Peyer's patch (tissue), 4 donors: ENCODE measurements at regions not wholly inside any gene's neighbourhood (a gene's known extent, or its start where the extent isn't known, plus 50 kb on each side); places are given as distances from the start of the nearest gene placed in this dataset.

Experiments used
- DNase-seq, 3 donors: peaks; one replicate each; pipeline ENCODE4 v3.0.0-alpha.2; 2017 to 2019
- H3K27ac ChIP-seq, 4 donors: fragments of 200-600 bp; sonication (generic); one replicate each; pipeline ENCODE4 v1.5.1; 2016 to 2019
- H3K27me3 ChIP-seq, 2 donors: fragments of 200-600 bp; sonication (generic); one replicate each; pipeline ENCODE4 v1.5.1; 2019
- H3K36me3 ChIP-seq, 3 donors: fragments of 200-600 bp; sonication (generic); one replicate each; pipeline ENCODE4 v1.5.1; 2016 to 2019
- H3K4me1 ChIP-seq, 4 donors: fragments of 200-600 bp; sonication (generic); one replicate each; pipeline ENCODE4 v1.5.1; 2016 to 2019
- H3K4me3 ChIP-seq, 4 donors: fragments of 200-600 bp; sonication (generic); 1 replicate in 3 of 4; 2 replicates in 1 of 4; pipeline ENCODE4 v1.5.1; 2016 to 2019; ENCODE audit warnings: mild to moderate bottlenecking in 1 of 4
- H3K9me3 ChIP-seq, 4 donors: fragments of 200-600 bp; sonication (generic); one replicate each; pipeline ENCODE4 v1.5.1; 2016 to 2019; ENCODE audit warnings: mild to moderate bottlenecking in 1 of 4
- CTCF ChIP-seq, 6 experiments: fragments of 450-650 bp in 4 of 6; fragments of 200-600 bp in 2 of 6; sonication (generic) in 1 of 6; IDR thresholded peaks; one replicate each; pipeline ENCODE4 v1.5.1; 2017 to 2019; ENCODE audit warnings: antibody characterized with exemption in 6 of 6, mild to moderate bottlenecking in 3 of 6, moderate library complexity in 1 of 6
- POLR2A ChIP-seq, 2 donors: fragments of 450-650 bp; IDR thresholded peaks; one replicate each; pipeline ENCODE4 v1.5.1; 2017; ENCODE audit warnings: antibody characterized with exemption in 2 of 2, mild to moderate bottlenecking in 2 of 2, moderate library complexity in 2 of 2

- Histone ChIP-seq H3K9me3 (no peaks in the 10 kb centered on the region), H3K27me3 (no peaks in the 10 kb centered on the region), H3K27ac (no peak overlapping the region), H3K36me3 (no peaks in the 10 kb centered on the region), H3K4me3 (no peak overlapping the region), H3K4me1 (no peaks in the 10 kb centered on the region)
- DNase-seq: no peak
- TF ChIP-seq POLR2A (IDR thresholded peaks at IDR 0.05) (no peak), CTCF (IDR thresholded peaks at IDR 0.05) (no peak)
Measured at GRCh38 chr2:171227066-171227782, 66.5 kb upstream of the TLK1 start.

- TF ChIP-seq POLR2A (IDR thresholded peaks at IDR 0.05) (no peak), CTCF (IDR thresholded peaks at IDR 0.05) (no peak)
- H3K27me3 ChIP-seq: no peaks in the 10 kb centered on the region
- no peaks in the 10 kb centered on the region for H3K4me1 ChIP-seq
- H3K9me3 ChIP-seq: no peaks in the 10 kb centered on the region
- no peak overlapping the region for H3K27ac ChIP-seq
- no peak for DNase-seq
- H3K36me3 ChIP-seq: no peaks in the 10 kb centered on the region
- H3K4me3 ChIP-seq: no peak overlapping the region
Measured at GRCh38 chr2:171226461-171226860, 65.8 kb upstream of the TLK1 start.

- H3K9me3 ChIP-seq: no peaks in the 10 kb centered on the region
Measured at GRCh38 chr2:171225989-171226388, 65.3 kb upstream of the TLK1 start.

GRCh38 chr2:171225302-171225980, 64.7 kb upstream of the TLK1 start:
- TF ChIP-seq POLR2A (IDR thresholded peaks at IDR 0.05) (no peak), CTCF (IDR thresholded peaks at IDR 0.05) (peak in 1 of 6 experiments; percentile 13)

More at GRCh38 chr2:171225989-171226388, 65.3 kb upstream of the TLK1 start:
- H3K27ac ChIP-seq: no peak overlapping the region
- no peak overlapping the region for H3K4me3 ChIP-seq
- H3K4me1 ChIP-seq: no peaks in the 10 kb centered on the region
- TF ChIP-seq POLR2A (IDR thresholded peaks at IDR 0.05) (no peak), CTCF (IDR thresholded peaks at IDR 0.05) (no peak)
- no peak for DNase-seq
- no peaks in the 10 kb centered on the region for H3K27me3 ChIP-seq
- H3K36me3 ChIP-seq: no peaks in the 10 kb centered on the region

GRCh38 chr2:171217330-171217729, 56.6 kb upstream of the TLK1 start:
- H3K9me3 ChIP-seq: no peaks in the 10 kb centered on the region

More at GRCh38 chr2:171225302-171225980, 64.7 kb upstream of the TLK1 start:
- H3K9me3 ChIP-seq: no peaks in the 10 kb centered on the region
- H3K27ac ChIP-seq: no peak overlapping the region
- no peak for DNase-seq
- no peaks in the 10 kb centered on the region for H3K27me3 ChIP-seq
- no peak overlapping the region for H3K4me3 ChIP-seq
- H3K4me1 ChIP-seq: no peaks in the 10 kb centered on the region
- H3K36me3 ChIP-seq: no peaks in the 10 kb centered on the region

More at GRCh38 chr2:171217330-171217729, 56.6 kb upstream of the TLK1 start:
- no peaks in the 10 kb centered on the region for H3K27me3 ChIP-seq
- no peak overlapping the region for H3K27ac ChIP-seq
- TF ChIP-seq CTCF (IDR thresholded peaks at IDR 0.05) (no peak), POLR2A (IDR thresholded peaks at IDR 0.05) (no peak)
- H3K4me3 ChIP-seq: no peak overlapping the region
- no peak for DNase-seq
- H3K36me3 ChIP-seq: no peaks in the 10 kb centered on the region
- H3K4me1 ChIP-seq: no peaks in the 10 kb centered on the region
